Epithelial cell of esophagus (primary cell): ENCODE measurements at regions not wholly inside any gene's neighbourhood (a gene's known extent, or its start where the extent isn't known, plus 50 kb on each side); places are given as distances from the start of the nearest gene placed in this dataset.

ENCODE experiments used
- DNase-seq: peaks from one replicate; pipeline ENCODE4 v3.0.0; 2010; ENCODE audit warnings: low read depth
- H3K4me3 ChIP-seq: 2 replicates; pipeline ENCODE4 v1.5.1; 2011; ENCODE audit warnings: mild to moderate bottlenecking, low read length, control low read depth
- CTCF ChIP-seq: IDR thresholded peaks from 2 replicates; pipeline ENCODE4 v1.5.1; 2011; ENCODE audit warnings: low read depth, mild to moderate bottlenecking, low read length, control low read depth, inconsistent platforms; ENCODE audit not compliant: insufficient read depth; ENCODE audit errors: missing control alignments

- no peak for TF ChIP-seq CTCF
- DNase-seq: no peak
- no peak overlapping the region for H3K4me3 ChIP-seq
Observed at GRCh38 chr18:44625386-44625785, 55.3 kb upstream of the SETBP1 start.

DNA sequence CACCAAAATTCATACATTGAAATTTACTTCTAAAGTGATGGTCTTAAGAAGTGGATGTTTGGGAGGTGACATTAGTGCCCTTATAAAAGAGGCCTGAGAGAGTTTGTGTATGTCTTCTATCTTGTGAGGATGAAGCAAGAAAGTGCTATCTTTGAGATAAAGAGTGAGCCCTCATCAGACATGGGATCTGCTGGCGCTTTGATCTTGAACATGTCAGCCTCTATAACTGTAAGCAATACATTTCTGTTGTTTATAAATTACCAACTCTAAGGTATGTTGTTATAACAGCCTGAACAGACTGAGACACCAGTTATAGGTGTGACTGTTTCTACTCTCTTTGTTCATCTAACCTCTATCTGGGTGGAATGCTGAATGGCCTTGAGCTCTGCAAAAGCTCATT lies 54.5 kb upstream of the SETBP1 start:
- no peak for DNase-seq
- TF ChIP-seq CTCF: no peak
- no peak overlapping the region for H3K4me3 ChIP-seq

GRCh38 chr18:44626807-44627206 lies 53.9 kb upstream of the SETBP1 start:
- TF ChIP-seq CTCF: no peak
- DNase-seq: peak; percentile 50
- no peak overlapping the region for H3K4me3 ChIP-seq

- no peak overlapping the region for H3K4me3 ChIP-seq
- peak; percentile 74 for DNase-seq
- TF ChIP-seq CTCF: no peak
Observed at GRCh38 chr18:44627280-44627679, 53.4 kb upstream of the SETBP1 start.

GRCh38 chr18:44629406-44629805 lies 51.3 kb upstream of the SETBP1 start:
- TF ChIP-seq CTCF: no peak
- DNase-seq: no peak
- no peak overlapping the region for H3K4me3 ChIP-seq

- no peak for DNase-seq
- H3K4me3 ChIP-seq: no peak overlapping the region
- no peak for TF ChIP-seq CTCF
Observed at GRCh38 chr18:44630118-44630517, 50.6 kb upstream of the SETBP1 start.
